H9 (cell line): ENCODE measurements at regions not wholly inside any gene's neighbourhood (a gene's known extent, or its start where the extent isn't known, plus 50 kb on each side); places are given as distances from the start of the nearest gene placed in this dataset.

ENCODE experiments used
- DNase-seq: peaks from one replicate; pipeline ENCODE4 v3.0.0-alpha.2; 2017
- H2AFZ ChIP-seq: one replicate; pipeline ENCODE4 v1.6.1; 2013; ENCODE audit warnings: mild to moderate bottlenecking, low read length, control low read depth, moderate library complexity
- H2AK5ac ChIP-seq: 2 replicates; pipeline ENCODE4 v1.6.1; 2013; ENCODE audit warnings: low read length, control low read depth, mixed read lengths; ENCODE audit not compliant: insufficient read length
- H2BK120ac ChIP-seq: one replicate; pipeline ENCODE4 v1.6.1; 2013; ENCODE audit warnings: low read depth, mild to moderate bottlenecking, low read length, control low read depth, inconsistent platforms; ENCODE audit not compliant: poor library complexity, severe bottlenecking
- H2BK12ac ChIP-seq: 2 replicates; pipeline ENCODE4 v1.6.1; 2013; ENCODE audit warnings: low read length, control low read depth, mixed read lengths, low read depth; ENCODE audit not compliant: insufficient read length
- H2BK15ac ChIP-seq: 2 replicates; pipeline ENCODE4 v1.6.1; 2013; ENCODE audit warnings: low read depth, low read length, control low read depth
- H2BK20ac ChIP-seq: one replicate; pipeline ENCODE4 v1.6.1; 2013; ENCODE audit warnings: low read depth, mild to moderate bottlenecking, low read length, control low read depth, inconsistent platforms; ENCODE audit not compliant: poor library complexity, severe bottlenecking
- H2BK5ac ChIP-seq: 2 replicates; pipeline ENCODE4 v1.6.1; 2013; ENCODE audit warnings: low read length, control low read depth, mixed read lengths; ENCODE audit not compliant: insufficient read length
- H3K14ac ChIP-seq: 2 replicates; pipeline ENCODE4 v1.6.1; 2013; ENCODE audit warnings: low read length, control low read depth; ENCODE audit not compliant: insufficient read depth
- H3K18ac ChIP-seq: 2 replicates; pipeline ENCODE4 v1.6.1; 2013; ENCODE audit warnings: low read depth, mild to moderate bottlenecking, mixed read lengths, low read length, control low read depth; ENCODE audit not compliant: insufficient read length
- H3K23ac ChIP-seq: 2 replicates; pipeline ENCODE4 v1.6.1; 2013; ENCODE audit warnings: low read length, control low read depth, mixed read lengths, low read depth; ENCODE audit not compliant: insufficient read length
- H3K23me2 ChIP-seq: 2 replicates; pipeline ENCODE4 v1.6.1; 2013; ENCODE audit warnings: low read depth, mild to moderate bottlenecking, mixed read lengths, low read length, control low read depth; ENCODE audit not compliant: insufficient read length, poor library complexity, severe bottlenecking
- H3K27ac ChIP-seq: 2 replicates; pipeline ENCODE4 v1.5.1; 2013; ENCODE audit warnings: low read length, control low read depth, mixed read lengths, low read depth; ENCODE audit not compliant: insufficient read length
- H3K27me3 ChIP-seq: 2 replicates; pipeline ENCODE4 v1.6.1; 2013; ENCODE audit warnings: low read length, control low read depth, inconsistent platforms; ENCODE audit not compliant: insufficient read depth
- H3K4ac ChIP-seq: 2 replicates; pipeline ENCODE4 v1.6.1; 2013; ENCODE audit warnings: low read depth, mild to moderate bottlenecking, control low read depth, inconsistent platforms, low read length, moderate library complexity
- H3K4me1 ChIP-seq: 2 replicates; pipeline ENCODE4 v1.6.1; 2013; ENCODE audit warnings: low read length, control low read depth, inconsistent platforms; ENCODE audit not compliant: insufficient read depth
- H3K4me2 ChIP-seq: 2 replicates; pipeline ENCODE4 v1.6.1; 2013; ENCODE audit warnings: low read length, control low read depth, mixed read lengths; ENCODE audit not compliant: insufficient read length, insufficient read depth
- H3K56ac ChIP-seq: 2 replicates; pipeline ENCODE4 v1.6.1; 2013; ENCODE audit warnings: low read depth, mild to moderate bottlenecking, mixed read lengths, low read length, control low read depth; ENCODE audit not compliant: insufficient read length
- H3K79me1 ChIP-seq: 2 replicates; pipeline ENCODE4 v1.6.1; 2013; ENCODE audit warnings: low read depth, mild to moderate bottlenecking, moderate library complexity, low read length, control low read depth, inconsistent platforms; ENCODE audit not compliant: insufficient read depth, poor library complexity, severe bottlenecking
- H3K79me2 ChIP-seq: 2 replicates; pipeline ENCODE4 v1.6.1; 2013; ENCODE audit warnings: low read length, control low read depth, inconsistent platforms; ENCODE audit not compliant: insufficient read depth
- H3K9ac ChIP-seq: 2 replicates; pipeline ENCODE4 v1.6.1; 2013; ENCODE audit warnings: low read length, control low read depth, mixed read lengths; ENCODE audit not compliant: insufficient read length; ENCODE audit errors: extremely low read depth
- H3K9me3 ChIP-seq: one replicate; pipeline ENCODE4 v1.6.1; 2013; ENCODE audit warnings: low read depth, low read length, inconsistent platforms; ENCODE audit not compliant: control insufficient read depth
- H3T11ph ChIP-seq: one replicate; pipeline ENCODE4 v1.6.1; 2013; ENCODE audit warnings: mild to moderate bottlenecking, low read length, control low read depth, inconsistent platforms
- H4K20me1 ChIP-seq: one replicate; pipeline ENCODE4 v1.6.1; 2013; ENCODE audit not compliant: control insufficient read depth, insufficient read length, insufficient read depth
- H4K5ac ChIP-seq: 2 replicates; pipeline ENCODE4 v1.6.1; 2013; ENCODE audit warnings: low read depth, mild to moderate bottlenecking, mixed read lengths, low read length, control low read depth; ENCODE audit not compliant: insufficient read length
- H4K8ac ChIP-seq: replicated peaks from 2 replicates; pipeline ENCODE4 v1.6.1; 2013; ENCODE audit warnings: low read length, control low read depth, mixed read lengths, low read depth; ENCODE audit not compliant: insufficient read length
- H4K91ac ChIP-seq: 2 replicates; pipeline ENCODE4 v1.6.1; 2013; ENCODE audit warnings: low read depth, mild to moderate bottlenecking, moderate library complexity, mixed read lengths, low read length, control low read depth; ENCODE audit not compliant: insufficient read length
- H3K27ac Mint-ChIP-seq, 3 experiments: 2 replicates in 2 of 3; 3 replicates in 1 of 3; pipeline ENCODE4 v1.8.0; 2020 to 2021; ENCODE audit warnings: mixed read lengths in 3 of 3, mild to moderate bottlenecking in 1 of 3, moderate library complexity in 1 of 3
- H3K27me3 Mint-ChIP-seq: 2 replicates; pipeline ENCODE4 v1.8.0; 2021; ENCODE audit warnings: low read depth, mild to moderate bottlenecking, moderate library complexity, mixed read lengths
- H3K36me3 Mint-ChIP-seq, 3 experiments: 2 replicates in 2 of 3; 3 replicates in 1 of 3; pipeline ENCODE4 v1.8.0; 2020 to 2021; ENCODE audit warnings: low read depth in 3 of 3, mixed read lengths in 3 of 3; ENCODE audit not compliant: insufficient read depth in 1 of 3
- H3K4me1 Mint-ChIP-seq, 2 experiments: 2 replicates each; pipeline ENCODE4 v1.8.0; 2020; ENCODE audit warnings: mixed read lengths in 2 of 2
- H3K4me3 Mint-ChIP-seq, 2 experiments: 2 replicates in 1 of 2; 3 replicates in 1 of 2; pipeline ENCODE4 v1.8.0; 2020 to 2021; ENCODE audit warnings: mild to moderate bottlenecking in 2 of 2, mixed read lengths in 2 of 2, moderate library complexity in 1 of 2
- H3K9me3 Mint-ChIP-seq, 2 experiments: 2 replicates in 1 of 2; 3 replicates in 1 of 2; pipeline ENCODE4 v1.8.0; 2020; ENCODE audit warnings: mild to moderate bottlenecking in 2 of 2, mixed read lengths in 2 of 2, moderate library complexity in 1 of 2
- CTCF ChIP-seq: fragments of 200-600 bp; sonication (generic); conservative IDR thresholded peaks from 3 replicates; pipeline ENCODE4 v1.8.0; 2021; ENCODE audit warnings: antibody characterized with exemption, mild to moderate bottlenecking
- WGBS: extraction: QIAGEN DNeasy Blood & Tissue Kit; methylation state at CpG from one replicate; pipeline ENCODE4 v1.1.7; 2013; ENCODE audit warnings: missing lambda C conversion rate, low lambda C conversion rate, mixed read lengths; ENCODE audit not compliant: insufficient read length; ENCODE audit errors: extremely low coverage; 5-methylcytosine and 5-hydroxymethylcytosine counted together

GRCh38 chr22:49092716-49093115 lies 735.0 kb downstream of the BRD1 start:
- H3K4ac ChIP-seq, result no peak overlapping the region
- Mint-ChIP-seq H3K9me3 (peaks cover 4% of the 10 kb centered on the region in 2 experiments; a peak in 3 of 5 replicates), H3K27ac (no peak overlapping the region), H3K36me3 (no peaks in the 10 kb centered on the region; a peak in 1 of 7 replicates), H3K27me3 (peaks cover 1% of the 10 kb centered on the region; the same call in 1 of the 2 replicates), H3K4me3 (no peak overlapping the region; a peak in 1 of 5 replicates), H3K4me1 (0 out of 4 replicates have a peak, but pooled peaks cover 0 to 3% of the 10 kb centered on the region in 2 experiments)
- no peak overlapping the region for H2AFZ ChIP-seq
- whole genome bisulfite sequencing, result no CpG with 5 or more reads among the region's 15 CpGs
- no peaks in the 10 kb centered on the region for H3K79me2 ChIP-seq
- no peak overlapping the region for H2BK120ac ChIP-seq
- no peak for TF ChIP-seq CTCF
- H3K4me2 ChIP-seq, result no peak overlapping the region
- no peaks in the 10 kb centered on the region for H4K20me1 ChIP-seq
- H3K79me1 ChIP-seq, result no peaks in the 10 kb centered on the region
- no peak overlapping the region for H4K91ac ChIP-seq
- no peak overlapping the region for H2BK5ac ChIP-seq
- H3K23ac ChIP-seq, result no peak overlapping the region
- no peak overlapping the region for H3K18ac ChIP-seq
- H4K8ac ChIP-seq, result no peak overlapping the region
- H2BK15ac ChIP-seq, result no peak overlapping the region
- H3K14ac ChIP-seq, result no peak overlapping the region; the same call in 1 of the 2 replicates
- H2BK12ac ChIP-seq, result no peak overlapping the region
- no peak overlapping the region for H3K27ac ChIP-seq
- H2AK5ac ChIP-seq, result no peak overlapping the region
- no peak overlapping the region for H3T11ph ChIP-seq
- H3K27me3 ChIP-seq, result no peaks in the 10 kb centered on the region
- no peaks in the 10 kb centered on the region for H3K23me2 ChIP-seq
- no peak for DNase-seq
- H3K9me3 ChIP-seq, result no peaks in the 10 kb centered on the region
- no peak overlapping the region for H3K56ac ChIP-seq
- no peak overlapping the region for H2BK20ac ChIP-seq
- H3K4me1 ChIP-seq, result no peaks in the 10 kb centered on the region
- H3K9ac ChIP-seq, result no peak overlapping the region
- H4K5ac ChIP-seq, result no peak overlapping the region
